ENCODE measurements at regions not wholly inside any gene's neighbourhood (a gene's known extent, or its start where the extent isn't known, plus 50 kb on each side); places are given as distances from the start of the nearest gene placed in this dataset.

DNA sequence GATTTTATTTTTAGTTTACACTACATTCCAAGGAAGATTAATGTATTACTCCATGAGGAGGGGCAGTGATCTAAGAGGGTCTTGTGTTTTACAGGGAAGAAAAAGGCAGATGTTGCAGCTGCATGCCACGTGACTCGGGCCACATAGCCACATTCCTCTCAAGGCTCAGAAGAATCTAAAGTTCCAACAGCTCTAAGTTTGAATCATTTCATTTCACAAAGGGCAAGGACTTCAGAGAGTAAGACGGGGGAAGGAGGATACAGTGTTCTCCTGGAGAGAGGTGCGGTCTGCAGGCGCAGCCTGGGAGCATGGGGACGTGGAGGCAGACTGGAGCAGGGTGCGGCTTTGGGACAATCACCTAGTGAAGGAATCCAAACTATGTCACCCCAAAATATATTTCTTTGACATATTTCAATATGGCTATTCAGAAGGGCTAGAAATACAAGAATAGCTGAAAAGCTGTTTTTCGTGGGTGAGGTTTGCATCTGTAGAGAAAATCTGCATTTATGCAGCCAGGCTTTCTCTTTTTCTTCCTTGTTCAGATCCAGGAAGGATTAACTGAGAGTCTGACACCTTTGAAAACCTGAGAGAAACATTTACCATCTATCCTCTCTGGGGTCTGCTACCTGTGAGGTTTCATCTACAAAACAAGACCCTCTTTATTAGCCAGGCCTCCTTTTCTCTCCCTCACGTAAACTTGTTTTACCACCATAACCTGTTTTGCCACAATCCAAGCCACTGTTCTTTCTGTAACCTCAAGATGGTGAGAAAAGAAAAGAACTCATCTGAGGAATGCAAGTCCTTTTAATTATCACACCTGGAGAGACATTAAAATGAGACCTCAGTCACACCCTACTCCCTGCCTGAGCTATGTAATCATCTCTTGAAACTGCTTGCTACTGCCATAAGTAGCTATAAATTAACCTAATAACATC, 165.1 kb upstream of the NDUFV2 start:
- intact Hi-C loops (cut with micrococcal nuclease; ENCODE audit: unreplicated experiment) (no loop called here), in situ Hi-C loops (cut with HindIII; ENCODE audit: low pct_unique_long_range_greater_than_20kb, low sequenced_read_pairs) (no loop called here)
- DNase-seq (ENCODE audit: low read depth, low spot score) (no peak), ATAC-seq (no peak)
- POLR2A ChIA-PET: no interaction called here
- CTCF ChIA-PET: no interaction called here
- Histone ChIP-seq H3K27me3 (ENCODE audit: control insufficient read depth, insufficient read depth, low read length) (no peaks in the 10 kb centered on the region), H3K27ac (ENCODE audit: low read length) (no peak overlapping the region), H3K4me3 (ENCODE audit: low read depth in 2 of 2, low read length in 2 of 2) (no peak overlapping the region), H3K36me3 (ENCODE audit: control insufficient read depth, insufficient read depth, low read length) (no peaks in the 10 kb centered on the region), H3K9me3 (ENCODE audit: control insufficient read depth, insufficient read depth, low read depth, low read length) (no peaks in the 10 kb centered on the region), H3K4me1 (ENCODE audit: control insufficient read depth, insufficient read depth, low read length) (no peaks in the 10 kb centered on the region)
- no TSS peak for BruUV-seq (replicated peaks)
- TF ChIP-seq SIN3A (IDR thresholded peaks at IDR 0.05; ENCODE audit: borderline replicate concordance, insufficient read depth, low read depth, low read length): no peak
- TF ChIP-seq, protein P1, sequence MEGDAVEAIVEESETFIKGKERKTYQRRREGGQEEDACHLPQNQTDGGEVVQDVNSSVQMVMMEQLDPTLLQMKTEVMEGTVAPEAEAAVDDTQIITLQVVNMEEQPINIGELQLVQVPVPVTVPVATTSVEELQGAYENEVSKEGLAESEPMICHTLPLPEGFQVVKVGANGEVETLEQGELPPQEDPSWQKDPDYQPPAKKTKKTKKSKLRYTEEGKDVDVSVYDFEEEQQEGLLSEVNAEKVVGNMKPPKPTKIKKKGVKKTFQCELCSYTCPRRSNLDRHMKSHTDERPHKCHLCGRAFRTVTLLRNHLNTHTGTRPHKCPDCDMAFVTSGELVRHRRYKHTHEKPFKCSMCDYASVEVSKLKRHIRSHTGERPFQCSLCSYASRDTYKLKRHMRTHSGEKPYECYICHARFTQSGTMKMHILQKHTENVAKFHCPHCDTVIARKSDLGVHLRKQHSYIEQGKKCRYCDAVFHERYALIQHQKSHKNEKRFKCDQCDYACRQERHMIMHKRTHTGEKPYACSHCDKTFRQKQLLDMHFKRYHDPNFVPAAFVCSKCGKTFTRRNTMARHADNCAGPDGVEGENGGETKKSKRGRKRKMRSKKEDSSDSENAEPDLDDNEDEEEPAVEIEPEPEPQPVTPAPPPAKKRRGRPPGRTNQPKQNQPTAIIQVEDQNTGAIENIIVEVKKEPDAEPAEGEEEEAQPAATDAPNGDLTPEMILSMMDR (IDR thresholded peaks at IDR 0.05): no peak
- no peak for TF ChIP-seq POLR2AphosphoS5 (IDR thresholded peaks at IDR 0.05; ENCODE audit: low read depth, low read length)
- no peak for TF ChIP-seq TCF7L2 (IDR thresholded peaks at IDR 0.05; ENCODE audit: low read depth, low read length)
- TF ChIP-seq, protein P2, sequence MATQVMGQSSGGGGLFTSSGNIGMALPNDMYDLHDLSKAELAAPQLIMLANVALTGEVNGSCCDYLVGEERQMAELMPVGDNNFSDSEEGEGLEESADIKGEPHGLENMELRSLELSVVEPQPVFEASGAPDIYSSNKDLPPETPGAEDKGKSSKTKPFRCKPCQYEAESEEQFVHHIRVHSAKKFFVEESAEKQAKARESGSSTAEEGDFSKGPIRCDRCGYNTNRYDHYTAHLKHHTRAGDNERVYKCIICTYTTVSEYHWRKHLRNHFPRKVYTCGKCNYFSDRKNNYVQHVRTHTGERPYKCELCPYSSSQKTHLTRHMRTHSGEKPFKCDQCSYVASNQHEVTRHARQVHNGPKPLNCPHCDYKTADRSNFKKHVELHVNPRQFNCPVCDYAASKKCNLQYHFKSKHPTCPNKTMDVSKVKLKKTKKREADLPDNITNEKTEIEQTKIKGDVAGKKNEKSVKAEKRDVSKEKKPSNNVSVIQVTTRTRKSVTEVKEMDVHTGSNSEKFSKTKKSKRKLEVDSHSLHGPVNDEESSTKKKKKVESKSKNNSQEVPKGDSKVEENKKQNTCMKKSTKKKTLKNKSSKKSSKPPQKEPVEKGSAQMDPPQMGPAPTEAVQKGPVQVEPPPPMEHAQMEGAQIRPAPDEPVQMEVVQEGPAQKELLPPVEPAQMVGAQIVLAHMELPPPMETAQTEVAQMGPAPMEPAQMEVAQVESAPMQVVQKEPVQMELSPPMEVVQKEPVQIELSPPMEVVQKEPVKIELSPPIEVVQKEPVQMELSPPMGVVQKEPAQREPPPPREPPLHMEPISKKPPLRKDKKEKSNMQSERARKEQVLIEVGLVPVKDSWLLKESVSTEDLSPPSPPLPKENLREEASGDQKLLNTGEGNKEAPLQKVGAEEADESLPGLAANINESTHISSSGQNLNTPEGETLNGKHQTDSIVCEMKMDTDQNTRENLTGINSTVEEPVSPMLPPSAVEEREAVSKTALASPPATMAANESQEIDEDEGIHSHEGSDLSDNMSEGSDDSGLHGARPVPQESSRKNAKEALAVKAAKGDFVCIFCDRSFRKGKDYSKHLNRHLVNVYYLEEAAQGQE (IDR thresholded peaks at IDR 0.05; ENCODE audit: insufficient read depth in 1 of 2, low read depth in 2 of 2, low read length in 1 of 2): no peak

- H3K9me3 ChIP-seq (ENCODE audit: control insufficient read depth, insufficient read depth, low read depth, low read length): no peaks in the 10 kb centered on the region
- intact Hi-C loops (cut with micrococcal nuclease; ENCODE audit: unreplicated experiment) (no loop called here), in situ Hi-C loops (cut with HindIII; ENCODE audit: low pct_unique_long_range_greater_than_20kb, low sequenced_read_pairs) (no loop called here)
- no peaks in the 10 kb centered on the region for H3K27me3 ChIP-seq (ENCODE audit: control insufficient read depth, insufficient read depth, low read length)
- no peaks in the 10 kb centered on the region for H3K4me1 ChIP-seq (ENCODE audit: control insufficient read depth, insufficient read depth, low read length)
- no peak overlapping the region for H3K4me3 ChIP-seq (ENCODE audit: low read depth in 2 of 2, low read length in 2 of 2)
- no peak for DNase-seq (ENCODE audit: low read depth, low spot score)
- ChIA-PET POLR2A (no interaction called here), CTCF (interaction anchor here (0.5 kb wide), 1 partner anchor 140 kb away, joined by 7 read pairs; no protein-coding TSS in a partner anchor)
- no peak for TF ChIP-seq TCF7L2 (IDR thresholded peaks at IDR 0.05; ENCODE audit: low read depth, low read length)
- TF ChIP-seq, protein P1 (IDR thresholded peaks at IDR 0.05): no peak
- TF ChIP-seq SIN3A (IDR thresholded peaks at IDR 0.05; ENCODE audit: borderline replicate concordance, insufficient read depth, low read depth, low read length): no peak
- no peak for TF ChIP-seq POLR2AphosphoS5 (IDR thresholded peaks at IDR 0.05; ENCODE audit: low read depth, low read length)
- TF ChIP-seq, protein P2 (IDR thresholded peaks at IDR 0.05; ENCODE audit: insufficient read depth in 1 of 2, low read depth in 2 of 2, low read length in 1 of 2): no peak
- no peaks in the 10 kb centered on the region for H3K36me3 ChIP-seq (ENCODE audit: control insufficient read depth, insufficient read depth, low read length)
- ATAC-seq: no peak
- H3K27ac ChIP-seq (ENCODE audit: low read length): no peak overlapping the region
- BruUV-seq (replicated peaks): no TSS peak
These were observed 163.7 kb upstream of the NDUFV2 start for GRCh38 chr18:8938817-8939216.

Measured in Panc1 (cell line).